ENCODE measurements at regions not wholly inside any gene's neighbourhood (a gene's known extent, or its start where the extent isn't known, plus 50 kb on each side); places are given as distances from the start of the nearest gene placed in this dataset.

GRCh38 chr22:44645083-44645482 is 56.9 kb upstream of the PRR5 start:
- TF ChIP-seq CREM (IDR thresholded peaks at IDR 0.05; ENCODE audit: low read depth) (no peak), SMC3 (IDR thresholded peaks at IDR 0.05; ENCODE audit: borderline replicate concordance, low read length) (no peak), SIN3A (IDR thresholded peaks at IDR 0.05; ENCODE audit: low read depth, low read length) (no peak), CTCF (IDR thresholded peaks at IDR 0.05 in 2 of 3, conservative IDR thresholded peaks at IDR 0.05 in 1 of 3; ENCODE audit: control insufficient read depth in 2 of 3, extremely low read depth in 1 of 3, insufficient read depth in 1 of 3, low read depth in 3 of 3, low read length in 3 of 3) (no peak), HDAC6 (IDR thresholded peaks at IDR 0.05; ENCODE audit: unreplicated experiment) (no peak), POLR2A (IDR thresholded peaks at IDR 0.05; ENCODE audit: low read depth, low read length) (no peak), NFYA (IDR thresholded peaks at IDR 0.05; ENCODE audit: borderline replicate concordance, low read depth, low read length) (no peak), LARP7 (IDR thresholded peaks at IDR 0.05) (no peak)
